ENCODE measurements at regions not wholly inside any gene's neighbourhood (a gene's known extent, or its start where the extent isn't known, plus 50 kb on each side); places are given as distances from the start of the nearest gene placed in this dataset.

GRCh38 chr11:92589512-92589911, 364.9 kb downstream of the FAT3 start:
- DNase-seq (ENCODE audit: low read depth, low spot score), result no peak
- TF ChIP-seq CTCF (IDR thresholded peaks at IDR 0.05; ENCODE audit: low read depth, low read length), result no peak
- no peak overlapping the region for H3K4me3 ChIP-seq (ENCODE audit: low read depth, low read length)
- in situ Hi-C loops (cut with HindIII; ENCODE audit: low sequenced_read_pairs), result no loop called here

- no peak overlapping the region for H3K4me3 ChIP-seq (ENCODE audit: low read depth, low read length)
- DNase-seq (ENCODE audit: low read depth, low spot score), result no peak
- no peak for TF ChIP-seq CTCF (IDR thresholded peaks at IDR 0.05; ENCODE audit: low read depth, low read length)
- in situ Hi-C loops (cut with HindIII; ENCODE audit: low sequenced_read_pairs), result no loop called here
Observed at GRCh38 chr11:92591521-92591920, 366.9 kb downstream of the FAT3 start.

- TF ChIP-seq CTCF (IDR thresholded peaks at IDR 0.05; ENCODE audit: low read depth, low read length), result no peak
Observed at GRCh38 chr11:92594251-92594650, 369.6 kb downstream of the FAT3 start.

GRCh38 chr11:92595052-92595451, 370.4 kb downstream of the FAT3 start:
- TF ChIP-seq CTCF (IDR thresholded peaks at IDR 0.05; ENCODE audit: low read depth, low read length), result no peak
- H3K4me3 ChIP-seq (ENCODE audit: low read depth, low read length), result no peak overlapping the region
- DNase-seq (ENCODE audit: low read depth, low spot score), result no peak
- in situ Hi-C loops (cut with HindIII; ENCODE audit: low sequenced_read_pairs), result no loop called here

More at GRCh38 chr11:92594251-92594650, 369.6 kb downstream of the FAT3 start:
- H3K4me3 ChIP-seq (ENCODE audit: low read depth, low read length), result no peak overlapping the region
- no peak for DNase-seq (ENCODE audit: low read depth, low spot score)
- in situ Hi-C loops (cut with HindIII; ENCODE audit: low sequenced_read_pairs), result no loop called here

GRCh38 chr11:92596596-92597317, 372.1 kb downstream of the FAT3 start:
- peak; percentile 20 for DNase-seq (ENCODE audit: low read depth, low spot score)
- no peak overlapping the region for H3K4me3 ChIP-seq (ENCODE audit: low read depth, low read length)
- TF ChIP-seq CTCF (IDR thresholded peaks at IDR 0.05; ENCODE audit: low read depth, low read length), result no peak
- in situ Hi-C loops (cut with HindIII; ENCODE audit: low sequenced_read_pairs), result no loop called here

GRCh38 chr11:92601048-92601447, 368.4 kb upstream of the MTNR1B start:
- no peak for TF ChIP-seq CTCF (IDR thresholded peaks at IDR 0.05; ENCODE audit: low read depth, low read length)
- in situ Hi-C loops (cut with HindIII; ENCODE audit: low sequenced_read_pairs), result no loop called here
- H3K4me3 ChIP-seq (ENCODE audit: low read depth, low read length), result no peak overlapping the region
- DNase-seq (ENCODE audit: low read depth, low spot score), result no peak

Measured in astrocyte of the spinal cord (primary cell).